Left lung (tissue), 4 donors: ENCODE measurements at regions not wholly inside any gene's neighbourhood (a gene's known extent, or its start where the extent isn't known, plus 50 kb on each side); places are given as distances from the start of the nearest gene placed in this dataset.
"Not testable (repeated sequence)": the region's sequence is repeated elsewhere in the genome, so short reads cannot be mapped to it uniquely, and the experiment has no call there.

Source experiments
- ATAC-seq: fragments of 200-7000 bp; cut with Tn5 transposase; one replicate; pipeline ENCODE4 v1.9.1; 2020; ENCODE audit warnings: moderate library complexity
- DNase-seq, 4 donors: peaks; one replicate each; pipeline ENCODE4 v3.0.0-alpha.2; 2013 to 2020
- H3K27ac ChIP-seq, 2 donors: fragments of 200-600 bp; sonication (generic) in 1 of 2; one replicate each; pipeline versions ENCODE4 v1.5.0 to v1.8.0; 2020 to 2021
- H3K27me3 ChIP-seq, 2 donors: fragments of 200-600 bp; sonication (generic) in 1 of 2; one replicate each; pipeline versions ENCODE4 v1.5.0 to v1.8.0; 2020 to 2021
- H3K36me3 ChIP-seq, 2 donors: fragments of 200-600 bp; sonication (generic) in 1 of 2; one replicate each; pipeline versions ENCODE4 v1.5.0 to v1.8.0; 2020 to 2021
- H3K4me1 ChIP-seq, 2 donors: fragments of 200-600 bp; one replicate each; pipeline ENCODE4 v1.8.0; 2021
- H3K4me3 ChIP-seq, 2 donors: fragments of 200-600 bp; sonication (generic) in 1 of 2; one replicate each; pipeline versions ENCODE4 v1.5.0 to v1.8.0; 2020 to 2021; ENCODE audit warnings: mild to moderate bottlenecking in 1 of 2
- H3K9me3 ChIP-seq, 2 donors: fragments of 200-600 bp; sonication (generic) in 1 of 2; one replicate each; pipeline versions ENCODE4 v1.5.0 to v1.8.0; 2020 to 2021
- intact Hi-C, 2 donors: fragments of 100-400 bp; cut with DNase I; formaldehyde crosslinking; loops; one replicate each; pipeline versions ENCODE4 v1.11.2 to v1.14.2; 2022
- TF ChIP-seq, protein P1 (sequence below), 2 donors: fragments of 200-600 bp; sonication (generic) in 1 of 2; IDR thresholded peaks; one replicate each; pipeline versions ENCODE4 v1.5.0 to v1.8.0; 2021; ENCODE audit warnings: antibody characterized with exemption in 2 of 2
- donor health status: DM: no; HTN: yes; CAD: no.
- donor health status: DM: no; HTN: no; CAD: no.

DNA sequence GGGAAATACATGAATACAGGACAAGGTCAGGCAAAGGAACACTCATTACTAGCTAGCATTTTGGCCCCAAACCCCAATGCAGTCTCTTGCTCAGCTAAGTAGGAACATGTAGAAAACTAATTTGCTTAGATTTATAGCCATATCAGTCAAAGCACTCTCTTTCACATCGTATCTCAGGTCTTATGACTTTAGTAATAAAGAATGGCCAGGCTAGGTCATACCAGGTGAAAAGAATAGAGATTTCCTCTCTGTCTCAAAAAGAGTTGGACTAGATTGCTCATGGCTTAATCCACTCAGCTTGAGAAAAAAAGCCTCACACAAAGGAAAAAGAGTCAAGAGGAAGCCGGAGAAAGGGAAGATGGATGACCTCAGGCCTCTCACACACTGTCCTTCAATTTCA lies 772.7 kb upstream of the SEMA6A start:
- TF ChIP-seq, protein P1, sequence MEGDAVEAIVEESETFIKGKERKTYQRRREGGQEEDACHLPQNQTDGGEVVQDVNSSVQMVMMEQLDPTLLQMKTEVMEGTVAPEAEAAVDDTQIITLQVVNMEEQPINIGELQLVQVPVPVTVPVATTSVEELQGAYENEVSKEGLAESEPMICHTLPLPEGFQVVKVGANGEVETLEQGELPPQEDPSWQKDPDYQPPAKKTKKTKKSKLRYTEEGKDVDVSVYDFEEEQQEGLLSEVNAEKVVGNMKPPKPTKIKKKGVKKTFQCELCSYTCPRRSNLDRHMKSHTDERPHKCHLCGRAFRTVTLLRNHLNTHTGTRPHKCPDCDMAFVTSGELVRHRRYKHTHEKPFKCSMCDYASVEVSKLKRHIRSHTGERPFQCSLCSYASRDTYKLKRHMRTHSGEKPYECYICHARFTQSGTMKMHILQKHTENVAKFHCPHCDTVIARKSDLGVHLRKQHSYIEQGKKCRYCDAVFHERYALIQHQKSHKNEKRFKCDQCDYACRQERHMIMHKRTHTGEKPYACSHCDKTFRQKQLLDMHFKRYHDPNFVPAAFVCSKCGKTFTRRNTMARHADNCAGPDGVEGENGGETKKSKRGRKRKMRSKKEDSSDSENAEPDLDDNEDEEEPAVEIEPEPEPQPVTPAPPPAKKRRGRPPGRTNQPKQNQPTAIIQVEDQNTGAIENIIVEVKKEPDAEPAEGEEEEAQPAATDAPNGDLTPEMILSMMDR (IDR thresholded peaks at IDR 0.05): no peak
- Histone ChIP-seq H3K27me3 (no peaks in the 10 kb centered on the region), H3K36me3 (no peaks in the 10 kb centered on the region), H3K4me1 (no peaks in the 10 kb centered on the region), H3K27ac (no peak overlapping the region), H3K4me3 (no peak overlapping the region), H3K9me3 (no peaks in the 10 kb centered on the region)
- intact Hi-C loops: no loop called here
- DNase-seq (no peak), ATAC-seq (no peak)

DNA sequence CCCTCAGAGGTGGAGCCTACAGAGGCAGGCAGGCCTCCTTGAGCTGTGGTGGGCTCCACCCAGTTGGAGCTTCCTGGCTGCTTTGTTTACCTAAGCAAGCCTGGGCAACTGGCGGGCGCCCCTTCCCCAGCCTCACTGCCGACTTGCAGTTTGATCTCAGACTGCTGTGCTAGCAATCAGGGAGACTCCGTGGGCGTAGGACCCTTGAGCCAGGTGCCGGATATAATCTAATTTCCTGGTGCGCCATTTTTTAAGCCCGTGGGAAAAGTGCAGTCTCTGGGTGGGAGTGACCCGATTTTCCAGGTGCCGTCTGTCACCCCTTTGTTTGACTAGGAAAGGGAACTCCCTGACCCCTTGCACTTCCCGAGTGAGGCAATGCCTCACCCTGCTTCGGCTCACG lies 769.1 kb upstream of the SEMA6A start:
- ATAC-seq, H3K4me1 ChIP-seq, H3K36me3 ChIP-seq, intact Hi-C loops, H3K9me3 ChIP-seq, H3K27me3 ChIP-seq, H3K4me3 ChIP-seq, H3K27ac ChIP-seq: not testable (repeated sequence)
- DNase-seq: peak in 1 of 4 donors; percentile 26

DNA sequence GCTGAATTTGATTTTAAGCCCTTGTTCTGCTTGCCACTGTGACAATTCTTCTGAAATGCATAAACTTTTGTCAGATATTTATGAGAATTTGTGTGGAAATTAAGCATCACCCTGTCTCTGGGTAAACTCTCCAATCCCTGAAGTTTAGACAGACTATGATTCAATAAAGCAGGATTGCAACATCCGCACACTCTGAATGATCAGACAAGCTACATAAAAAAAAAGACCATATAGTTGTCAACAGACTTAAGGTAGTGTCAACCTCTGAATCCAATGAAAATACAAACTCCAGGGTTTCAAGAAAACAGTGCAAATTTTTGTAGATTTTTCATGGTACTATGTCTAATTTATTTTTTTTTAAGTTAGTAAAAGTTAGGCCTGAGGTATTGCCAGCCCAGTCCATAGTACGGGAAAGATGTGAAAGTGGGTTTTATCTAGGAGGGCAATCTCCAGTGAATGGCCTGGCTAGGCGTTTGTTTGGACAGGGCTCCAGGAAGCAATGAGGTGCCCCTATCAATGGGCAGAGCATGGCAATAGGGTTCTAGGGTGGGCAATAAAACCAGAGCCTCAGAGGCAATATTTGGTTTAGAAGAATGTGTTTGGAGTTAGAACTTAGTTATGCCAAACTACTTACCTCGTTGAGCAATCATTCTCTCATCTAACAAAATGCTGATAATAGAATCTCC lies 762.6 kb upstream of the SEMA6A start:
- Histone ChIP-seq H3K27me3 (no peaks in the 10 kb centered on the region), H3K36me3 (no peaks in the 10 kb centered on the region), H3K4me1 (no peaks in the 10 kb centered on the region), H3K9me3 (peaks cover 0 to 3% of the 10 kb centered on the region in 2 donors), H3K27ac (no peak overlapping the region), H3K4me3 (no peak overlapping the region)
- TF ChIP-seq, protein P1 (IDR thresholded peaks at IDR 0.05): no peak
- DNase-seq: no peak
- no peak for ATAC-seq
- intact Hi-C loops: no loop called here

DNA sequence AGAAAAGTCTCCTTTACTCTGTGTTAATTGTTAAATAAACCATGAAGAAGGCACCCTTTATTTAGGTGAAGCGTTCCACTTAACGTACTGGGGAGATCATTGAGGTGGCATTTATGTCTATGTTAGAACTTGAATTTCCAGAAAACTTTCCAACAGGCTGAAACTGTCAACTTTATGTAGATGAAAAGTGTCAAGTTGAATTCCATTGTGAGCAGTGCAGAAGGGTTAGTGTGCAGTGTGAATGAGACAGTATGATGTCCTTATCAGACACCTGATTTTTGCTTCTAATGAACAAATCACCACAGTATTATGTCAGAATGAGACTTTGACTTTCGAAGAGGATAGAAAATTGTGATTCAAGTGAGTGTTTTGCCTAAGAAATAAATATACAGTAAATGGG lies 761.6 kb upstream of the SEMA6A start:
- ATAC-seq (no peak), DNase-seq (no peak)
- H3K27ac ChIP-seq: no peak overlapping the region
- H3K4me1 ChIP-seq: no peaks in the 10 kb centered on the region
- H3K9me3 ChIP-seq: peaks cover 0 to 2% of the 10 kb centered on the region in 2 donors
- no peaks in the 10 kb centered on the region for H3K36me3 ChIP-seq
- H3K4me3 ChIP-seq: no peak overlapping the region
- intact Hi-C loops: no loop called here
- no peaks in the 10 kb centered on the region for H3K27me3 ChIP-seq
- TF ChIP-seq, protein P1 (IDR thresholded peaks at IDR 0.05): no peak

DNA sequence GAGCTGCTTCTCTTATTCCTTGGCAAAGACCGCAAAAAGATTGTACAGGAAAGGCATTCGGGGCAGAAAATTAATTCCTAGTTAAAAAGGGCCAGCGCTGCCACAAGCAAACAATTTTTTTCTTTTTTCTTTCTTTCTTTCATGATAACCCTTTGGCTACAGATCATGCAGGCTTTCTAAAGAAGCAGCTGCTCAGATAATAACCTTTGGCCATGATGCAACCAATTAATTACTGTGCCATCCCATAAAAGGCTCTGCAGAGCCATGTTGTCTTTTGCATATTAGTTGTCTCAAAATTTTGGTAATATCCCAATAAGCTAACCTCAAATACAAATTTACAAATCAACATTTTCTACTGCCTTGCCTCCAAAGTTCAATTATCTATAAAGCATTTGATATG lies 758.4 kb upstream of the SEMA6A start:
- no peak for DNase-seq
- H3K27me3 ChIP-seq: no peaks in the 10 kb centered on the region
- H3K9me3 ChIP-seq: peaks cover 0 to 2% of the 10 kb centered on the region in 2 donors
- H3K4me1 ChIP-seq: no peaks in the 10 kb centered on the region
- no peak for ATAC-seq
- TF ChIP-seq, protein P1 (IDR thresholded peaks at IDR 0.05): no peak
- intact Hi-C loops: no loop called here
- no peak overlapping the region for H3K4me3 ChIP-seq
- H3K36me3 ChIP-seq: no peaks in the 10 kb centered on the region
- no peak overlapping the region for H3K27ac ChIP-seq

DNA sequence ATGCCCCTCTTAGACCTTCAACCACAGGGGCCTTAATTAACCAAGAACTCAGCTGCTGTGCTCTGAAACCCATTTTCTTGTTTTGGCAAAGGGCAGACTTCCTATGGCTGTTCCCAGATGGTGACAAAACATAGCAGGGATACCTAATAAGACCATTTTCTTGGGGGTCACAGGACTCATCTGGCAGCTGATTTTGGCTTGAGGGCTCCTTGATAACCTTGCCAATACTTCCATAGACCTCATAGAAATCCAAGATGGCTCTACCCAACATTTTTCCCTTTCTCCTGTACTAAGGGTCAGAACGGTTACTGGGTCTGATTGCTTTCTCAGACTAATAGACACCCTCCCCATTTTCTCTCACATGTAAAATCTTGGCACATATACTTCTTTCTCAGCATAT lies 757.7 kb upstream of the SEMA6A start:
- TF ChIP-seq, protein P1 (IDR thresholded peaks at IDR 0.05): no peak
- Histone ChIP-seq H3K4me3 (no peak overlapping the region), H3K36me3 (no peaks in the 10 kb centered on the region), H3K27ac (no peak overlapping the region), H3K4me1 (no peaks in the 10 kb centered on the region), H3K27me3 (no peaks in the 10 kb centered on the region), H3K9me3 (no peaks in the 10 kb centered on the region)
- no peak for DNase-seq
- intact Hi-C loops: no loop called here
- ATAC-seq: no peak
